SK-N-MC (cell line): ENCODE measurements at regions not wholly inside any gene's neighbourhood (a gene's known extent, or its start where the extent isn't known, plus 50 kb on each side); places are given as distances from the start of the nearest gene placed in this dataset.
"Not testable (repeated sequence)": the region's sequence is repeated elsewhere in the genome, so short reads cannot be mapped to it uniquely, and the experiment has no call there.

Experiments
- FOXP2 ChIP-seq: optimal IDR thresholded peaks from 2 replicates; pipeline ENCODE3; 2011; ENCODE audit warnings: mild to moderate bottlenecking, moderate library complexity; ENCODE audit not compliant: insufficient read depth; ENCODE audit errors: extremely low read length, control extremely low read depth
- POLR2AphosphoS5 ChIP-seq: IDR thresholded peaks from 2 replicates; pipeline ENCODE4 v1.6.1; 2012; ENCODE audit warnings: mild to moderate bottlenecking, low read depth, low read length, borderline replicate concordance

DNA sequence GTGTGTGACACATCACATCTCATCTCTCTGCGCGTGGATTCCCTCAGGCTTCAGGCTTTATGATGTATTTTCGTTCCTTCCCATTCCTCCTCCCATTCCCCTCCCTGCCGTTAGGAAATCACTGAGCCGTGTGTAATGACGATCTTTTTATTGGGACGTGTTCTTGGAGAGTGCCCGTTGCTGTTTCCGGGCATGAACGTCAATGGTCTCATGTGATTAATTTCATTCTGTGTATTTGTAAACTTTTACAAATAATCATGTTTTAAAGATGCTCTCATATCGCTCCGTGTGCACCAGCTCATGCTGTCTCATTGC is 271.3 kb downstream of the ADGRD1 start:
- not testable (repeated sequence) for TF ChIP-seq POLR2AphosphoS5, FOXP2
